ENCODE measurements at regions not wholly inside any gene's neighbourhood (a gene's known extent, or its start where the extent isn't known, plus 50 kb on each side); places are given as distances from the start of the nearest gene placed in this dataset.

GRCh38 chr4:19689511-19689910 lies 562.2 kb upstream of the SLIT2 start:
- H3K36me3 ChIP-seq (ENCODE audit: insufficient read depth, low read depth, low read length), result no peaks in the 10 kb centered on the region
- no peak overlapping the region for H3K9ac ChIP-seq (ENCODE audit: low read depth, low read length)
- H3K4me3 ChIP-seq (ENCODE audit: low read length), result no peak overlapping the region
- no peaks in the 10 kb centered on the region for H3K9me3 ChIP-seq (ENCODE audit: insufficient read depth, low read depth, low read length)
- H3K27me3 ChIP-seq (ENCODE audit: insufficient read depth, low read length), result no peaks in the 10 kb centered on the region
- peaks cover 1% of the 10 kb centered on the region; the same call in 1 of the 2 replicates for H3K4me1 ChIP-seq (ENCODE audit: insufficient read depth, low read length)
- H3K27ac ChIP-seq (ENCODE audit: low read length), result no peak overlapping the region

- H3K4me3 ChIP-seq (ENCODE audit: low read length), result no peak overlapping the region
- no peaks in the 10 kb centered on the region for H3K9me3 ChIP-seq (ENCODE audit: insufficient read depth, low read depth, low read length)
- no peaks in the 10 kb centered on the region for H3K36me3 ChIP-seq (ENCODE audit: insufficient read depth, low read depth, low read length)
- no peak overlapping the region for H3K9ac ChIP-seq (ENCODE audit: low read depth, low read length)
- no peaks in the 10 kb centered on the region for H3K4me1 ChIP-seq (ENCODE audit: insufficient read depth, low read length)
- no peaks in the 10 kb centered on the region for H3K27me3 ChIP-seq (ENCODE audit: insufficient read depth, low read length)
- no peak overlapping the region for H3K27ac ChIP-seq (ENCODE audit: low read length)
Observed at GRCh38 chr4:19686456-19686855, 565.2 kb upstream of the SLIT2 start.

DNA sequence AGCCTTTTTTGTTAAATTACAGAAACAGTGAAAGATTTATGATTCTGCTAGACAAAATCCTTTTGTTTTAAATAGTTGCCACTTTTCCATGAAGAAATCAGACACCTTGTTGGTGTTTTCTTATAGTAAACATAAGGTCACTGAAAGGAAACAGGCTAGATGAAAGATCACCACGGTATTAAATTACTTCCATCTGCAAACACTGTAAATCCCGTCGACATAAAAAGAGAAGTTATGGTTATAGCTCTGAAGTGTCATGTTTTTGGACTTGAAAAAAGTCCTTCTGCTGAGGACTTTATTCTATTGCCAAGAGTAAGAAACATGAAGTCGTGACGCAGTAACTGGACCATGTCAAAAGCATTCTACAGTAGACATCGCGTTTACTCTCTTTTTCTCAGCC lies 567.6 kb upstream of the SLIT2 start:
- Histone ChIP-seq H3K27ac (ENCODE audit: low read length) (no peak overlapping the region), H3K4me3 (ENCODE audit: low read length) (no peak overlapping the region), H3K27me3 (ENCODE audit: insufficient read depth, low read length) (no peaks in the 10 kb centered on the region), H3K4me1 (ENCODE audit: insufficient read depth, low read length) (no peaks in the 10 kb centered on the region), H3K36me3 (ENCODE audit: insufficient read depth, low read depth, low read length) (no peaks in the 10 kb centered on the region), H3K9me3 (ENCODE audit: insufficient read depth, low read depth, low read length) (no peaks in the 10 kb centered on the region), H3K9ac (ENCODE audit: low read depth, low read length) (no peak overlapping the region)

- no peaks in the 10 kb centered on the region for H3K4me1 ChIP-seq (ENCODE audit: insufficient read depth, low read length)
Observed at GRCh38 chr4:19683426-19683825, 568.3 kb upstream of the SLIT2 start.

GRCh38 chr4:19677211-19677610 lies 574.5 kb upstream of the SLIT2 start:
- no peaks in the 10 kb centered on the region for H3K9me3 ChIP-seq (ENCODE audit: insufficient read depth, low read depth, low read length)
- no peaks in the 10 kb centered on the region for H3K36me3 ChIP-seq (ENCODE audit: insufficient read depth, low read depth, low read length)
- no peak overlapping the region for H3K27ac ChIP-seq (ENCODE audit: low read length)
- H3K9ac ChIP-seq (ENCODE audit: low read depth, low read length), result no peak overlapping the region
- no peaks in the 10 kb centered on the region for H3K27me3 ChIP-seq (ENCODE audit: insufficient read depth, low read length)
- no peaks in the 10 kb centered on the region for H3K4me1 ChIP-seq (ENCODE audit: insufficient read depth, low read length)
- no peak overlapping the region for H3K4me3 ChIP-seq (ENCODE audit: low read length)

More at GRCh38 chr4:19683426-19683825, 568.3 kb upstream of the SLIT2 start:
- no peak overlapping the region for H3K9ac ChIP-seq (ENCODE audit: low read depth, low read length)
- H3K36me3 ChIP-seq (ENCODE audit: insufficient read depth, low read depth, low read length), result no peaks in the 10 kb centered on the region
- no peaks in the 10 kb centered on the region for H3K27me3 ChIP-seq (ENCODE audit: insufficient read depth, low read length)
- H3K27ac ChIP-seq (ENCODE audit: low read length), result no peak overlapping the region
- no peaks in the 10 kb centered on the region for H3K9me3 ChIP-seq (ENCODE audit: insufficient read depth, low read depth, low read length)
- no peak overlapping the region for H3K4me3 ChIP-seq (ENCODE audit: low read length)

DNA sequence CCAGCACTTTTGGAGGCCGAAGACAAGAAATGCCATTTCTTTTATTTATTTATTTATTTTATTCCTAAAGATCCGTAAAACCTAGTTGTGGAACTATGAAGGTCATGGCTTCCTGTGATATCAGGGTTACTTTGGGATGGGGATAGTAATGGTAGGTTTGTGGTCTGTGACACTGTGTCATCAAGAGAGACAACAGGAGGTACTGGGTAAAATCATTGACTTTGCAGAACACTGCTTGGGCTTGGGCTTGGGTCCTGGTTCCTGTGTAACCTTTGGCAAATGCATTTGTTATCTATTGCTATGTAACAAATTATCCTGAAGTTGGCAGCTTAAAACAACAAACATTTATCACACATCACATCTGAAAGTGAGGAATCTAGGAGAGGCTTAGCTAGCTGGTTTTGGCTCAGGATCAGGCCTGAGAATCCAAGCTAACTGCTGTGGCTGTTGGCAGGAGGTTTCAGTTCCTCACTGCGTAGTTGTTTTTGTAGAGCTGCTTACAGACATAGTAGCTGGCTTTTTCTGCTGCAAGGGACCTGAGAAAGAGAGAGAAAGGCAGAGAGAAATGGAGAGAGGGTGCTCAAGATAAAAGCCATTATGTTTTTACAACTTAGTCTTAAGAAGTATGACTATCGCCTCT lies 576.4 kb upstream of the SLIT2 start:
- no peaks in the 10 kb centered on the region for H3K9me3 ChIP-seq (ENCODE audit: insufficient read depth, low read depth, low read length)

GRCh38 chr4:19659101-19659500 lies 592.6 kb upstream of the SLIT2 start:
- no peak overlapping the region for H3K4me3 ChIP-seq (ENCODE audit: low read length)
- no peaks in the 10 kb centered on the region for H3K4me1 ChIP-seq (ENCODE audit: insufficient read depth, low read length)
- H3K27ac ChIP-seq (ENCODE audit: low read length), result no peak overlapping the region
- no peaks in the 10 kb centered on the region for H3K9me3 ChIP-seq (ENCODE audit: insufficient read depth, low read depth, low read length)
- H3K27me3 ChIP-seq (ENCODE audit: insufficient read depth, low read length), result no peaks in the 10 kb centered on the region
- no peaks in the 10 kb centered on the region for H3K36me3 ChIP-seq (ENCODE audit: insufficient read depth, low read depth, low read length)
- H3K9ac ChIP-seq (ENCODE audit: low read depth, low read length), result no peak overlapping the region

More for the DNA sequence above, 576.4 kb upstream of the SLIT2 start:
- no peak overlapping the region for H3K27ac ChIP-seq (ENCODE audit: low read length)
- H3K27me3 ChIP-seq (ENCODE audit: insufficient read depth, low read length), result no peaks in the 10 kb centered on the region
- H3K36me3 ChIP-seq (ENCODE audit: insufficient read depth, low read depth, low read length), result no peaks in the 10 kb centered on the region
- H3K4me1 ChIP-seq (ENCODE audit: insufficient read depth, low read length), result no peaks in the 10 kb centered on the region
- H3K9ac ChIP-seq (ENCODE audit: low read depth, low read length), result no peak overlapping the region
- no peak overlapping the region for H3K4me3 ChIP-seq (ENCODE audit: low read length)

- Histone ChIP-seq H3K27ac (ENCODE audit: low read length) (no peak overlapping the region), H3K9me3 (ENCODE audit: insufficient read depth, low read depth, low read length) (no peaks in the 10 kb centered on the region), H3K4me3 (ENCODE audit: low read length) (no peak overlapping the region), H3K4me1 (ENCODE audit: insufficient read depth, low read length) (no peaks in the 10 kb centered on the region), H3K9ac (ENCODE audit: low read depth, low read length) (no peak overlapping the region), H3K27me3 (ENCODE audit: insufficient read depth, low read length) (no peaks in the 10 kb centered on the region), H3K36me3 (ENCODE audit: insufficient read depth, low read depth, low read length) (no peaks in the 10 kb centered on the region)
Observed at GRCh38 chr4:19657856-19658255, 593.8 kb upstream of the SLIT2 start.

DNA sequence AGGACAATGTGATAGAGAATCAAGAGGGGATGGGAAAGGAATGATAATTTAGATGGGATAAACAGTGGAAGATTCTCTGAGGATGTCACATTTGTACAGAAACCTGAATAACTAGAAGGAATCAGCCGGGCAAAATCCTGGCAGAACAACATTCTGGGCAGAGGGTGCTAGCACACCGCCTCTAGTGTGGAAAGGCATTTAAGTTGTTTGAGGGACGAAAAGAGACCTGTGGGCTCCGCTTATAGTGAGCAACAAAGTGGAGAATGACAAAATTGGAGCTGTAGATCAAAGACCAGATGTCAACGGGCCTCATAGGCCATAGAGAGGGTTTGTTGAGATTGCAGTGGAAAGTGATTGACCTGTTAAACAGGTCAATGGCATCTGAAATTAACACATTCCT lies 596.0 kb upstream of the SLIT2 start:
- Histone ChIP-seq H3K4me3 (ENCODE audit: low read length) (no peak overlapping the region), H3K27me3 (ENCODE audit: insufficient read depth, low read length) (no peaks in the 10 kb centered on the region), H3K36me3 (ENCODE audit: insufficient read depth, low read depth, low read length) (no peaks in the 10 kb centered on the region), H3K9ac (ENCODE audit: low read depth, low read length) (no peak overlapping the region), H3K9me3 (ENCODE audit: insufficient read depth, low read depth, low read length) (no peaks in the 10 kb centered on the region), H3K4me1 (ENCODE audit: insufficient read depth, low read length) (no peaks in the 10 kb centered on the region), H3K27ac (ENCODE audit: low read length) (no peak overlapping the region)

GRCh38 chr4:19650903-19651864 lies 600.5 kb upstream of the SLIT2 start:
- no peaks in the 10 kb centered on the region for H3K4me1 ChIP-seq (ENCODE audit: insufficient read depth, low read length)
- no peak overlapping the region for H3K27ac ChIP-seq (ENCODE audit: low read length)
- no peak overlapping the region for H3K4me3 ChIP-seq (ENCODE audit: low read length)
- no peaks in the 10 kb centered on the region for H3K27me3 ChIP-seq (ENCODE audit: insufficient read depth, low read length)
- H3K36me3 ChIP-seq (ENCODE audit: insufficient read depth, low read depth, low read length), result no peaks in the 10 kb centered on the region
- no peaks in the 10 kb centered on the region for H3K9me3 ChIP-seq (ENCODE audit: insufficient read depth, low read depth, low read length)
- no peak overlapping the region for H3K9ac ChIP-seq (ENCODE audit: low read depth, low read length)

- Histone ChIP-seq H3K27ac (ENCODE audit: low read length) (no peak overlapping the region), H3K27me3 (ENCODE audit: insufficient read depth, low read length) (no peaks in the 10 kb centered on the region), H3K36me3 (ENCODE audit: insufficient read depth, low read depth, low read length) (no peaks in the 10 kb centered on the region), H3K9ac (ENCODE audit: low read depth, low read length) (no peak overlapping the region), H3K4me1 (ENCODE audit: insufficient read depth, low read length) (no peaks in the 10 kb centered on the region), H3K4me3 (ENCODE audit: low read length) (no peak overlapping the region), H3K9me3 (ENCODE audit: insufficient read depth, low read depth, low read length) (peaks cover 3% of the 10 kb centered on the region; the same call in 1 of the 2 replicates)
Observed at GRCh38 chr4:19645589-19645988, 606.1 kb upstream of the SLIT2 start.

GRCh38 chr4:19636451-19636850 lies 615.3 kb upstream of the SLIT2 start:
- Histone ChIP-seq H3K27ac (ENCODE audit: low read length) (no peak overlapping the region), H3K36me3 (ENCODE audit: insufficient read depth, low read depth, low read length) (no peaks in the 10 kb centered on the region), H3K27me3 (ENCODE audit: insufficient read depth, low read length) (no peaks in the 10 kb centered on the region), H3K4me1 (ENCODE audit: insufficient read depth, low read length) (no peaks in the 10 kb centered on the region), H3K9me3 (ENCODE audit: insufficient read depth, low read depth, low read length) (peaks cover 24% of the 10 kb centered on the region), H3K4me3 (ENCODE audit: low read length) (no peak overlapping the region), H3K9ac (ENCODE audit: low read depth, low read length) (no peak overlapping the region)
